Activated T-cell treated with anti-CD3 and anti-CD28 coated beads for 24 hours (primary cell): ENCODE measurements at regions not wholly inside any gene's neighbourhood (a gene's known extent, or its start where the extent isn't known, plus 50 kb on each side); places are given as distances from the start of the nearest gene placed in this dataset.

Source experiments
- DNase-seq: peaks from one replicate; pipeline ENCODE4 v3.0.0-alpha.2; 2020; ENCODE audit warnings: low read depth

DNA sequence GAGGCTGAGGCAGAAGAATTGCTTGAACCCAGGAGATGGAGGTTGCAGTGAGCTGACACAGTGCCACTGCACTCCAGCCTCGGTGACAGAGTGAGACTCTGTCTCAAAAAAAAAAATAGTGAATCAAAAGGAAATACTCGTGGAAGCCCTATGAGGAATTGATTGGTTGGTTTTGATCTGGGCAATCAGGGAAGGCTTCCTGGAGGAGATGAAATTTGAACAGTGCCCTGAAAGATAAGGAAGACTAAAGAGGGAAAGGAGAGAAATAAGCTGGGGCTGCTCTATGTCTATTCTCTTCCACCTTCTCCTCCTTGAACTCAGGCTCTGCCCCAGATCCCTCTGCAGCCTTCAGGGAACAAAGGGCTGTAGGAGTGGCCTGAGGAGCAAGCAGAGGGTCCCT lies 54.1 kb downstream of the IRF2BPL start:
- DNase-seq, result no peak

DNA sequence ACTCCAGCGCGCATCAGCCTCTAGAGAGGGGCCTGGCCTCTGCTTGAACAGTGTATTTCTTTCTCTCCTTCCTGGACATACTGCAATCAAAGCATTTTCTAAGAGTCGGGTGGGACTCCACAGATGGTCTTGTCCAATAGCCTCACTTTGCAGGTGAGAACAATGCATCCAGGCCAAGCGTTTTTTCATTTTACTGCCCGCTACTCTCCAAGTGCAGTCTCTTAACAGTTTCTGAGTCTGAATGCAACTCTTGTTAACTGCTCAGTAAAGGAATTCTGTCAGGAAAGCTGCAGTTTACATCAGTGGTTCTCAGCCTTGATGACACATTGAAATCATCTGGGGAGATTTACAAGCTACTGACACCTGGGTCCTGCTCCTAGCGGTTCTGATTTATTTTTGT lies 57.0 kb downstream of the IRF2BPL start:
- DNase-seq, result no peak

DNA sequence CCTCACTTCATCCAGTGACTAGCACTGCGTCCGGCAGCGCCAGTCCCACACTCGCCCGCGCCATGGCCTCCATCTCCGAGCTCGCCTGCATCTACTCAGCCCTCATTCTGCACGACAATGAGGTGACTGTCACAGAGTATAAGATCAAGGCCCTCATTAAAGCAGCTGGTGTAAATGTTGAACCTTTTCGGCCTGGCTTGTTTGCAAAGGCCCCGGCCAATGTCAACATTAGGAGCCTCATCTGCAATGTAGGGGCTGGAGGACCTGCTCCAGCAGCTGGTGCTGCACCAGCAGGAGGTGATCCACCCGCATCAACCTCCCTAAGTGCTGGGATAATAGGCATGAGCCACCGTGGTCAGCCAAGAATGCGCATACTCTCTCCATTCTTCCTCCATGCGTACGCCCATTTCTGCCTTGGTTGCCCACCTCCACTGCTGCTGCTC lies 59.9 kb downstream of the IRF2BPL start:
- DNase-seq, result no peak

DNA sequence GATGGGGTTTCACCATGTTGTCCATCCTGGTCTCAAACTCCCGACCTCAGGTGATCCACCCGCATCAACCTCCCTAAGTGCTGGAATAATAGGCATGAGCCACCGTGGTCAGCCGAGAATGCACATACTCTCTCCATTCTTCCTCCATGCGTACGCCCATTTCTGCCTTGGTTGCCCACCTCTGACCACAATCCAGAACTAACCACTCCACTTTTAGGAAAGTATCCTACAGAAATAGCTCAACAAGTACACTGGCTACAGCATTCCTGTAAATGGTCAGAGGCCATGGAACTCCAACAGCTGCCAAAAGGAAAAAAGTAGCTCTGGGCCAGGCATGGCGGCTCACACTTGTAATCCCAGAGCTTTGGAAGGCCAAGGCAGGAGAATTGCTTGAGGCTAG lies 60.7 kb downstream of the IRF2BPL start:
- DNase-seq, result no peak

DNA sequence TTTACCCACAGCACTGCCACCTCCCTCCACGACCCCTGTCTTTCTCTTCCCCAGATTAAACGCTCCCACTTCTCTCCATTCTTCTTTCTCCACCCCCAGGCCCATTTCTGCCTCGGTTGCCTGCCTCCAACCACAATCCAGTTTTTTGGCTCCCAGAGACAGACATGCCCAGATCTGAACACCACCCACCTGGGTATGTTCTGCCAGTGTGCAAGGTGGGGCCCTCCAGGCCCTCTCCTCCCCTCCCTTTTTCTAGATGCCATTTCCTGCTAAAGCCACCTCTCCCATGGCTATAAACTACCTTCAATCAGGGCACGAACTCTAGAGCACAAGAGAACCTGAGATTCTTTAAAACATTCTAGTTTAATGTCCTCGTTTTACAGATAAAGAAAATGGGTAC lies 63.3 kb downstream of the IRF2BPL start:
- no peak for DNase-seq

DNA sequence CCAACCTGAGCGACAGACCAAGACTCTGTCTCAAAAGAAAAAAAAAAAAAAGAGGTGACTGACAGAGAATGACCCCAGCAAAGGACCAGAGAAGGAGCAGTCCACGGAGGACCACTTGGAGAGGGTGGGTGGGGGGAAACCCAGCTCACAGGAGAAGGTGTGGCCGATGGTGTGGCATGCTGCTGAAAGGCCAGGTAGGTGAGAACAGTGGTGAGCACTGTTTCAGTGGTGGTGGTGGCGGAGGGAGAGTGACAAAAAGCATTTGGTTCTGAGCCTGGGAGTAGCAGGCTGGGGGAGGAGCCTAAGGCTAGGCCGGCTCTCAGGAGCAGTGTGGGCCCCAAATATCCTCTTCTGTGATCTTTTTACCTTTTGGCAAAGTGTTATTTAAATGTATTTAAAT lies 63.8 kb downstream of the IRF2BPL start:
- DNase-seq, result no peak

- DNase-seq, result no peak
These were observed 65.1 kb downstream of the IRF2BPL start for GRCh38 chr14:76963372-76963771.

DNA sequence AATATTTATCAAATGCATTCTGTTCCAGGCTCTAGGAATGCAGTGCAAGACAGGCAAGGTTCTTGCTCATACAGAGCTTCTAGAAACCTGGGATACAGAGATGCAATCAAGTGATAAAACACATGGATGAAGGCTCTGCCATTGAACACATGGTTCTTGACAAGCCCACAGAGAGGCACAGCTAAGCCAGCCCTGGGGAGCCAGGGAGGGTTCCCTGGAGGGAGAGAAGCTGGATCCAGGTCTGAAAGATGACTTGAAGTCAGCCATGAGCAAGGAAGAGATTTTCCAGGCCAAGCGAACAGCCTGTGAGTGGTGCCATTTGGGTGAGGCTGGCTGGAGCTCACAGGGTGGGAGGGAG lies 66.2 kb downstream of the IRF2BPL start:
- no peak for DNase-seq

GRCh38 chr14:76961631-76962302 lies 66.7 kb downstream of the IRF2BPL start:
- DNase-seq, result peak; percentile 97

DNA sequence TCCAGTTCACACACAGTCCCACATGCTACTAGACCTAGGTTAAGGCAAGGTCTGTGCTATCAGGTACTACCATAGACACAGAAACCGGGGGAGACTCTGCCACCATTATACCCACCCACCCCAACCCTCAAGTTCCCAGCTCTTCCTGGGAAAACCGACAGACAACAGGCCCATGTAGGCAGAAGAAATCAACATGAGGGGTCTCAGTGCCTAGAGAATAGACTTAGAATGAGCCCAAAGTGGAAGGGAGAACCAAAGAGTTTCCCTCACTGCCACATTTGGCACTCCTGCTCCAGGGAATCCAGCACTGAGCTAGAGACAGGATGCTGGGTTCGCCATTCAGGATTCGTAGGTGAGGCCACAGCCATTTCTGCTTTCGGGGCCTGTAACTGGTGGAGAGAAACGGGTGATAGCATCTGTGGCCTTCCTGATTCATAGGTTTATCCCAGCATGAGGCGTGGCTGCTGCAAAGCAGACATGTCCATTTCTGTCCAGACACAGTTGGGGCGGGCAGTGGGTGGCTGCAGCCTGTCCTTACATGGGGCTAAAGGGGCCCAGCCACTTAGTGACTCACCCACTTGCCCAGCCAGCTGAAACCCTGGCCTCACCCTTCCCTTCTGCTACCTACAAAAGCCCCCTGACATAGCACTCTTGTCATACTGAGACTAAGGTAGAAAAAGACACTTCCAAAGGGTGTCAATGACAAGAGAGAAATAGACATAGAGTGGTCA lies 69.4 kb downstream of the IRF2BPL start:
- DNase-seq, result no peak

- DNase-seq, result no peak
These were observed 70.2 kb downstream of the IRF2BPL start for GRCh38 chr14:76958020-76958979.

GRCh38 chr14:76957224-76957891 lies 71.2 kb downstream of the IRF2BPL start:
- DNase-seq, result no peak

DNA sequence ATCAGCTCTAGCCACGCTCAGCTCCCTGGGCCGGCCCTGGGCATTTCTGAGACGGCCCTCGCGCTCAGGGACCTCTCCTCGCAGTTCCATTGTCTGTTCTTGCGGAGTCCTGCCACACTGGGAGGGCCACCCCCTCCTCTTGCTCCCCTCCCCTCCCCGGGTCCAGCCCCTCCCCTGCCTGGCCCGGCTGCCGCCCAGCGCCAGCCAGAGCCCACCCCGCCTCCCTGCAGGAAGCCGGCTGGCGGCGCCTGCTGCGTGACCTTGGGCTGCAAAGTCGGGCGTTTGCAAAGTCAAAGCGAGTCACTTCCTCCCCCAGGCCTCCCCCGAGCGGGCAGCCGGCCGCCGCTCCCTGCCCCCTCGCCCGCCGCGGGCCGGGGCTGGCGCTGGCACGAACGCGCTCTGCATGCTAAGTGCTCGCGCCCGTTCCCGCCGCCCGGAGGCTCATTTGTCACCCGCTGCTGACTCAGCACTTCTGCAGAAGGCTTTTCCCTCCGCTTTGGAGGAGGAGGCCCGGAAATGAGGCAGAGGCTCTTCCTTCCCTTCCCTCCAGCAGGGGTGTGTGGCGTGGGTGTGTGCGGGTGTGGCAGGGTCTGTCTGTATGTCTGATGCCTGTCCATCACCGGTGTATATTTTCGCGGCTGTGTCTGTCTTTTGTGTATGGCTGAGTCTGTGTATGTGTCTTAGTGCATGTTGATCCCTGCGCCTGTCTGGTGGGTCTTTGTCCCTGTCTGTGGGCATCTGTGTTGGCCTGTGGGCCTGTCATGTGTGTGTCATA lies 72.0 kb downstream of the IRF2BPL start:
- DNase-seq, result peak; percentile 85

DNA sequence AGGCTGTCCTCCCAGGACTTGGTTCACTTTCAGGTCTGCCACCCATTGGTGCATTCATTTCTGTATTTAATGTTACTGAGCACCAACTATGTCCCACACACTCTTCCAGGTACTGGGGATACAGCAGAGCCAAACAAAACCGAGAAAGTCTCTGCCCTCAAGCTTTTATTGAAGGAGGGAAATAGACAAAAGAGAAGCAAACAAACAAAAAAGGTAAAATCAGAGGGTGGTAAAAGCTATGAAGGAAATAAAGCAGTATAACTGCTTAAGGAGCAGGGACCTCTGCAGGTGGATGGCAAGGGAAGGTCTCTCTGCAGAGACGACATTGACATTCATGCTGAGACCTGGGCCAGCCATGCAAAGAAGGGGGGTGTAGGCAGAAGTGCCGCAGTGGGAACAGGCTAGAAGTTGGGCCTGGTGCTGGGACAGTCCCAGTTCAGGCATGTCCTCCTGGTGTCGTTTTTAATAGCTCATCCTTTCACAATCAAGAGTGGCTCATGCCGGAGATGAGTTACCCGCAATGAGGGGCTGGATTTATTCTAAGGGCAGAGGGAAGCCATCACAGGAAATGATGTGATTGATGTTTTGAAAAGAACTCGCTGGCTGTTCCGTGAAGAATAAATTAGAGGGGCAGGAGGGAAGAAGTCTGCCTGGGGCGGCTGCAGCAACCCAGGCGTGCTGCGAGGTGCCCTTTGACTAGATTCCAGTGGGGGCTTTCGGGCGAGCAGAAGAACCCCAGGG lies 72.8 kb downstream of the IRF2BPL start:
- DNase-seq, result peak; percentile 46

GRCh38 chr14:76954394-76955190 lies 73.9 kb downstream of the IRF2BPL start:
- no peak for DNase-seq

DNA sequence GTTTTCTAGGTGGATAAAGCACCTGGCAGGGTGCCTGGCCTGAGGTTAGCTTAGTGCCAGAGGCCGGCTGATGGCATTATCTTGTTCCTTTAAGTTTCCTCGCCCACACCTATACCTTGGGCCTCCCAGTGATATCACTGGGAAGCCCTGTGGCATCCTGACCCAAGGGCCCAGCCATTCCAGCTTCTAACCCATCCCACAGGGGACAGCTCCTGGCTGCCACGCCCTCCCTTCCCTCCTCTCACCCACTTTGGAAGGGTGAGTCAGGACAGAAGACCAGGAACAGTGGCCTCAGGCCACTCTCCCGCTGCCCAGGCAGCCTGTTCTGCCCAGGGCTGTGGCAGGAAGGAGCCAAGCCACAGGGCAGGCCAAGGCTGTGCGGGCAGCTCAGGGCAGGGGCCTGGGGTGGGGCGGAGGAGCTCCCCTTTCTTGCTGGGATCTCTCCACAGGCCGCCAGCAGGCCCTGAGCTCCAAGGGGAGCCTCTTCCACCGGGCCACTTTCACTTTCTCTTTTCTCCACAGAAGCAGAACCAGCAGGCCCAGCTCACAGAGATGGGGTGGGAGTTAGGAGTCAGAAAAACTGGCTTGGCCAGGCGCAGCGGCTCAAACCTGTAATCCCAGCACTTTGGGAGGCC lies 75.1 kb downstream of the IRF2BPL start:
- no peak for DNase-seq

DNA sequence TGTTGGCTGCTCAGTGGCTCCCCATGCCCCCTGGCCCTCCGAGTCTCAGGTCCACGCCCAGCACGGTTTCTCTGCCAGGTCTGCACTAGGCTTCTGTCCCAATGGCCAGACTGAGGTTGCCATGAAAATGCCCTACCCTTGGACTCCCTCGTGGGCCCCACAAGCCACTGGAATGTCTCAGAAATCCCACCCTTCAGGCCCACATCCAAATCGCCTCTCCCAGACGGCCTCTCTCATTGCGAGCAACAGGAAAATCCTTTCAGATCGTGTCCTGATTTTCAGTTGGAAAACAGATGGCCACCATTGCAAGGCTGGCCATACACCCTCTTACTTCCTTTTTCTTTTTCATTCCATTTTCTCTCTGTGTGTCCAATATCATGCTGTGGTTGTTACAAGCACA lies 77.3 kb downstream of the IRF2BPL start:
- DNase-seq, result no peak

- no peak for DNase-seq
These were observed 78.2 kb downstream of the IRF2BPL start for GRCh38 chr14:76950055-76951020.
